Stomach (tissue), 4 donors: ENCODE measurements at regions not wholly inside any gene's neighbourhood (a gene's known extent, or its start where the extent isn't known, plus 50 kb on each side); places are given as distances from the start of the nearest gene placed in this dataset.

Source experiments
- POLR2AphosphoS5 ChIP-seq, 3 donors: sonication (generic); formaldehyde crosslinking; IDR thresholded peaks; one replicate each; pipeline ENCODE4 v1.6.1; 2016; ENCODE audit warnings: antibody characterized with exemption in 3 of 3
- TF ChIP-seq, protein P1 (sequence below), 7 experiments: fragments of 450-650 bp in 4 of 7; fragments of 200-600 bp in 3 of 7; sonication (generic) in 3 of 7; IDR thresholded peaks; one replicate each; pipeline ENCODE4 v1.5.1; 2016 to 2019; ENCODE audit warnings: antibody characterized with exemption in 7 of 7, control low read depth in 2 of 7, mild to moderate bottlenecking in 1 of 7

DNA sequence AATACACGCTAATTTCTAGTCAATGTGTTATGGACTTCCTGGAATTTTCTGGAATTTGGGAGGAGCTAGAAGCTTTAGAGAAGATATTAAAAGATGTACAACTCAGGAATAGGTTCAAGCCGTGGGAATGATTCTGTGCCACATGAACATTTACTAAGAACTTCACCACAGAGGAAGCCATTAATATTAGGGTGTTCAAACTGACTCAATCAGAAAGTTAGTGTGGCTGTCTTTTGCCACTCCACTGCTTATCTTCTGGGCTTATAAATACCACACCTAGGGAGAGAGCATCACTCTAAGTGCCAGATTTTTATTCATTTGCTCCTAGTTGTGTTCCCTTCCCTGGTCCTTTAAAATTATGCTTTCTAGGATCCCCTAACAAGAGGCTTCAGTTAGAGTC, 409.8 kb downstream of the KCTD8 start:
- TF ChIP-seq POLR2AphosphoS5 (IDR thresholded peaks at IDR 0.05) = no peak
- TF ChIP-seq, protein P1, sequence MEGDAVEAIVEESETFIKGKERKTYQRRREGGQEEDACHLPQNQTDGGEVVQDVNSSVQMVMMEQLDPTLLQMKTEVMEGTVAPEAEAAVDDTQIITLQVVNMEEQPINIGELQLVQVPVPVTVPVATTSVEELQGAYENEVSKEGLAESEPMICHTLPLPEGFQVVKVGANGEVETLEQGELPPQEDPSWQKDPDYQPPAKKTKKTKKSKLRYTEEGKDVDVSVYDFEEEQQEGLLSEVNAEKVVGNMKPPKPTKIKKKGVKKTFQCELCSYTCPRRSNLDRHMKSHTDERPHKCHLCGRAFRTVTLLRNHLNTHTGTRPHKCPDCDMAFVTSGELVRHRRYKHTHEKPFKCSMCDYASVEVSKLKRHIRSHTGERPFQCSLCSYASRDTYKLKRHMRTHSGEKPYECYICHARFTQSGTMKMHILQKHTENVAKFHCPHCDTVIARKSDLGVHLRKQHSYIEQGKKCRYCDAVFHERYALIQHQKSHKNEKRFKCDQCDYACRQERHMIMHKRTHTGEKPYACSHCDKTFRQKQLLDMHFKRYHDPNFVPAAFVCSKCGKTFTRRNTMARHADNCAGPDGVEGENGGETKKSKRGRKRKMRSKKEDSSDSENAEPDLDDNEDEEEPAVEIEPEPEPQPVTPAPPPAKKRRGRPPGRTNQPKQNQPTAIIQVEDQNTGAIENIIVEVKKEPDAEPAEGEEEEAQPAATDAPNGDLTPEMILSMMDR (IDR thresholded peaks at IDR 0.05) = no peak
